PC-3 (cell line): ENCODE measurements at regions not wholly inside any gene's neighbourhood (a gene's known extent, or its start where the extent isn't known, plus 50 kb on each side); places are given as distances from the start of the nearest gene placed in this dataset.

Experiments used
- ATAC-seq: fragments of 200-7000 bp; cut with Tn5 transposase; 2 replicates; pipeline ENCODE4 v1.9.1; 2020; ENCODE audit warnings: mild to moderate bottlenecking, moderate library complexity
- BruUV-seq: library from RNA; stranded (reverse); fragments of 400-500 nt; replicated peaks from 2 replicates; lab custom pipeline; 2021; lab: Mats Ljungman, UMichigan
- CTCF ChIA-PET: fragments of 300-600 bp; sonication (Branson Sonifier 250); formaldehyde crosslinking; loops from one replicate; lab custom pipeline; 2022; ENCODE audit warnings: antibody characterized with exemption; lab: Charles Lee
- POLR2A ChIA-PET: fragments of 300-600 bp; sonication (Branson Sonifier 250); formaldehyde crosslinking; loops from one replicate; lab custom pipeline; 2022; ENCODE audit warnings: antibody characterized with exemption; ENCODE audit not compliant: unreplicated experiment; lab: Charles Lee
- DNase-seq: peaks from one replicate; pipeline ENCODE4 v3.0.0-alpha.2; 2015
- H2AFZ ChIP-seq: fragments of 300-600 bp; sonication (generic); 2 replicates; pipeline ENCODE4 v1.6.0; 2016; ENCODE audit warnings: antibody characterized with exemption, low read length
- H3F3A ChIP-seq: fragments of 300-600 bp; sonication (generic); one replicate; pipeline ENCODE4 v1.6.0; 2017; ENCODE audit warnings: antibody characterized with exemption, low read length, control low read depth, mild to moderate bottlenecking; ENCODE audit not compliant: unreplicated experiment
- H3K27ac ChIP-seq: fragments of 300-600 bp; sonication (generic); 2 replicates; pipeline ENCODE4 v1.5.1; 2016; ENCODE audit warnings: mild to moderate bottlenecking, low read length
- H3K27me3 ChIP-seq: fragments of 300-600 bp; sonication (generic); 2 replicates; pipeline ENCODE4 v1.6.1; 2016; ENCODE audit warnings: low read length, mixed read lengths
- H3K36me3 ChIP-seq: fragments of 300-600 bp; sonication (generic); 2 replicates; pipeline ENCODE4 v1.6.1; 2016; ENCODE audit warnings: low read depth, mixed run types, low read length, mixed read lengths
- H3K4me1 ChIP-seq: fragments of 300-600 bp; sonication (generic); 2 replicates; pipeline ENCODE4 v1.5.1; 2016; ENCODE audit warnings: low read length; ENCODE audit not compliant: insufficient read depth
- H3K4me2 ChIP-seq: fragments of 300-600 bp; sonication (generic); 2 replicates; pipeline ENCODE4 v1.6.0; 2016; ENCODE audit warnings: low read length
- H3K4me3 ChIP-seq: fragments of 300-600 bp; sonication (generic); 2 replicates; pipeline ENCODE4 v1.5.1; 2016; ENCODE audit warnings: mild to moderate bottlenecking, low read length, mixed read lengths
- H3K79me2 ChIP-seq: fragments of 300-600 bp; sonication (generic); 2 replicates; pipeline ENCODE4 v1.6.1; 2017; ENCODE audit warnings: low read length, mixed read lengths
- H3K9ac ChIP-seq: fragments of 300-600 bp; sonication (generic); 2 replicates; pipeline ENCODE4 v1.6.0; 2016; ENCODE audit warnings: mild to moderate bottlenecking, low read length
- H3K9me2 ChIP-seq: fragments of 300-600 bp; sonication (generic); replicated peaks from 2 replicates; pipeline ENCODE4 v1.6.1; 2016; ENCODE audit warnings: mixed run types, low read length, mixed read lengths
- H3K9me3 ChIP-seq: fragments of 300-600 bp; sonication (generic); 2 replicates; pipeline ENCODE4 v1.6.1; 2016; ENCODE audit warnings: low read length, mixed read lengths
- H4K20me1 ChIP-seq: fragments of 300-600 bp; sonication (generic); 2 replicates; pipeline ENCODE4 v1.6.1; 2016; ENCODE audit warnings: low read length, mixed read lengths
- CTCF ChIP-seq: fragments of 300-600 bp; sonication (generic); conservative IDR thresholded peaks from 2 replicates; pipeline ENCODE4 v1.5.1; 2017; ENCODE audit warnings: antibody characterized with exemption, low read depth, mild to moderate bottlenecking, low read length
- EZH2 ChIP-seq: fragments of 300-600 bp; sonication (generic); IDR thresholded peaks from one replicate; pipeline ENCODE4 v1.6.1; 2017; ENCODE audit warnings: antibody characterized with exemption, mild to moderate bottlenecking, low read length; ENCODE audit not compliant: unreplicated experiment
- EZH2phosphoT487 ChIP-seq: fragments of 300-600 bp; sonication (generic); IDR thresholded peaks from 2 replicates; pipeline ENCODE4 v1.6.1; 2018; ENCODE audit warnings: mild to moderate bottlenecking, antibody characterized with exemption, low read length, borderline replicate concordance
- intact Hi-C: fragments of 100-400 bp; cut with micrococcal nuclease; formaldehyde crosslinking; loops from 2 replicates; pipeline ENCODE4 v1.9.0; 2023

- H3K4me1 ChIP-seq: no peaks in the 10 kb centered on the region
- H3K4me3 ChIP-seq: no peak overlapping the region
- ATAC-seq (no peak), DNase-seq (no peak)
- H3K79me2 ChIP-seq: no peaks in the 10 kb centered on the region
- H2AFZ ChIP-seq: no peak overlapping the region
- TF ChIP-seq CTCF (no peak), EZH2phosphoT487 (no peak)
- no peak overlapping the region for H3K9ac ChIP-seq
- no peak overlapping the region for H3K4me2 ChIP-seq
- no peaks in the 10 kb centered on the region for H4K20me1 ChIP-seq
- no peaks in the 10 kb centered on the region for H3K9me3 ChIP-seq
- H3K36me3 ChIP-seq: no peaks in the 10 kb centered on the region
- BruUV-seq: no TSS peak
- no peaks in the 10 kb centered on the region for H3F3A ChIP-seq
- intact Hi-C loops: no loop called here
- H3K9me2 ChIP-seq: no peaks in the 10 kb centered on the region
- no peak overlapping the region for H3K27ac ChIP-seq
- POLR2A ChIA-PET: no interaction called here
- H3K27me3 ChIP-seq: no peaks in the 10 kb centered on the region
- CTCF ChIA-PET: no interaction called here
Observed at GRCh38 chr13:76127922-76128321, 491.8 kb downstream of the LMO7 start.

- Histone ChIP-seq H3K79me2 (no peaks in the 10 kb centered on the region), H3K9ac (no peak overlapping the region), H3K9me2 (no peaks in the 10 kb centered on the region), H4K20me1 (no peaks in the 10 kb centered on the region), H3K27me3 (no peaks in the 10 kb centered on the region), H3K9me3 (no peaks in the 10 kb centered on the region), H2AFZ (no peak overlapping the region), H3K4me1 (no peaks in the 10 kb centered on the region), H3F3A (no peaks in the 10 kb centered on the region), H3K27ac (no peak overlapping the region), H3K4me3 (no peak overlapping the region), H3K4me2 (no peak overlapping the region), H3K36me3 (no peaks in the 10 kb centered on the region)
- ATAC-seq: no peak
- POLR2A ChIA-PET: no interaction called here
- intact Hi-C loops: no loop called here
- TF ChIP-seq EZH2phosphoT487 (no peak), EZH2 (no peak), CTCF (no peak)
- CTCF ChIA-PET: no interaction called here
- DNase-seq: no peak
- BruUV-seq: no TSS peak
Observed at GRCh38 chr13:76123548-76123947, 487.4 kb downstream of the LMO7 start.

- Histone ChIP-seq H3K4me1 (no peaks in the 10 kb centered on the region), H3K4me2 (no peak overlapping the region), H2AFZ (no peak overlapping the region), H3K36me3 (no peaks in the 10 kb centered on the region), H3K9ac (no peak overlapping the region), H3K4me3 (no peak overlapping the region), H3K79me2 (no peaks in the 10 kb centered on the region), H3K9me3 (no peaks in the 10 kb centered on the region), H3K27me3 (no peaks in the 10 kb centered on the region), H4K20me1 (no peaks in the 10 kb centered on the region), H3K9me2 (no peaks in the 10 kb centered on the region), H3K27ac (no peak overlapping the region), H3F3A (no peaks in the 10 kb centered on the region)
- POLR2A ChIA-PET: no interaction called here
- intact Hi-C loops: no loop called here
- no peak for ATAC-seq
- no peak for DNase-seq
- no TSS peak for BruUV-seq
- TF ChIP-seq CTCF (no peak), EZH2 (no peak), EZH2phosphoT487 (no peak)
- CTCF ChIA-PET: no interaction called here
Observed at GRCh38 chr13:76116751-76117360, 480.7 kb downstream of the LMO7 start.
